ENCODE measurements at regions not wholly inside any gene's neighbourhood (a gene's known extent, or its start where the extent isn't known, plus 50 kb on each side); places are given as distances from the start of the nearest gene placed in this dataset.

DNA sequence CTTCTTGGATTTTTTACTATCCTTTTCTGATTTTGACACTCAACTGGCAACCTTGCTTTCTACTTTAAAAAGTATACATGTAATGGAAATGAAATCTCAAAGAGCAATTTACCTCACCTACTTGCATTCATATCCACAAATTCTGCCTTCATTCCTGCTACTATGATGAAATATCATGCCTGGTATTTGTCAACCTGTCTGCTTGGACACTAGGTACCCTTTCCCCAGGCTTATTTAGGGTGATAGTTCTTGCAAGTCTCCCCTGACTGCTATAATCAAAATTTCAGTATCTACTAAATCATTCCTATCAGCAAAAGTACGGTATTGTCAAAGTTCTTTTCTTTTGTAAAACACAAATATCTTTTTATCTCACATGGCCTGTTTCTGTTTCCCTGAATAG, 503.0 kb downstream of the GABRG1 start:
- TF ChIP-seq ZFP30 (CRISPR knock-in tag; IDR thresholded peaks at IDR 0.05): no peak
- no peak for TF ChIP-seq ZC3H10 (CRISPR knock-in tag; IDR thresholded peaks at IDR 0.05)
- no peak for TF ChIP-seq ARNTL (CRISPR knock-in tag; IDR thresholded peaks at IDR 0.05; ENCODE audit: borderline replicate concordance, low read depth)
- TF ChIP-seq SNAI2 (CRISPR knock-in tag; IDR thresholded peaks at IDR 0.05): no peak
- TF ChIP-seq ZNF8 (CRISPR knock-in tag; IDR thresholded peaks at IDR 0.05): no peak
- TF ChIP-seq ZNF565 (CRISPR knock-in tag; conservative IDR thresholded peaks at IDR 0.05; ENCODE audit: low read depth): no peak
- TF ChIP-seq, protein P1, sequence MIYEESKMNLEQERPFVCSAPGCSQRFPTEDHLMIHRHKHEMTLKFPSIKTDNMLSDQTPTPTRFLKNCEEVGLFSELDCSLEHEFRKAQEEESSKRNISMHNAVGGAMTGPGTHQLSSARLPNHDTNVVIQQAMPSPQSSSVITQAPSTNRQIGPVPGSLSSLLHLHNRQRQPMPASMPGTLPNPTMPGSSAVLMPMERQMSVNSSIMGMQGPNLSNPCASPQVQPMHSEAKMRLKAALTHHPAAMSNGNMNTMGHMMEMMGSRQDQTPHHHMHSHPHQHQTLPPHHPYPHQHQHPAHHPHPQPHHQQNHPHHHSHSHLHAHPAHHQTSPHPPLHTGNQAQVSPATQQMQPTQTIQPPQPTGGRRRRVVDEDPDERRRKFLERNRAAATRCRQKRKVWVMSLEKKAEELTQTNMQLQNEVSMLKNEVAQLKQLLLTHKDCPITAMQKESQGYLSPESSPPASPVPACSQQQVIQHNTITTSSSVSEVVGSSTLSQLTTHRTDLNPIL (CRISPR knock-in tag; IDR thresholded peaks at IDR 0.05; ENCODE audit: low read depth): no peak
- no peak for TF ChIP-seq TCF4 (CRISPR knock-in tag; IDR thresholded peaks at IDR 0.05; ENCODE audit: borderline replicate concordance)
- TF ChIP-seq CSRNP3 (CRISPR knock-in tag; IDR thresholded peaks at IDR 0.05): no peak
- TF ChIP-seq POU6F1 (CRISPR knock-in tag; IDR thresholded peaks at IDR 0.05; ENCODE audit: borderline replicate concordance, low read depth): no peak
- no peak for TF ChIP-seq TOX (CRISPR knock-in tag; IDR thresholded peaks at IDR 0.05; ENCODE audit: borderline replicate concordance)

Data from SK-N-SH treated with all-trans-retinoic acid at 6 μM for 48 hours (cell line).